ENCODE measurements at regions not wholly inside any gene's neighbourhood (a gene's known extent, or its start where the extent isn't known, plus 50 kb on each side); places are given as distances from the start of the nearest gene placed in this dataset.

- no peak for DNase-seq (ENCODE audit: low spot score)
- TF ChIP-seq CTCF (IDR thresholded peaks at IDR 0.05; ENCODE audit: borderline replicate concordance, control extremely low read depth, extremely low read depth, insufficient read depth, missing control alignments), result no peak
- in situ Hi-C loops (cut with MboI; ENCODE audit: low sequenced_read_pairs, unreplicated experiment), result no loop called here
These were observed 252.8 kb downstream of the PSAT1 start for GRCh38 chr9:78549711-78550110.

GRCh38 chr9:78552802-78553201 is 255.9 kb downstream of the PSAT1 start:
- DNase-seq (ENCODE audit: low spot score), result no peak
- no peak for TF ChIP-seq CTCF (IDR thresholded peaks at IDR 0.05; ENCODE audit: borderline replicate concordance, control extremely low read depth, extremely low read depth, insufficient read depth, missing control alignments)
- in situ Hi-C loops (cut with MboI; ENCODE audit: low sequenced_read_pairs, unreplicated experiment), result no loop called here

GRCh38 chr9:78557540-78557939 is 260.6 kb downstream of the PSAT1 start:
- no peak for DNase-seq (ENCODE audit: low spot score)
- TF ChIP-seq CTCF (IDR thresholded peaks at IDR 0.05; ENCODE audit: borderline replicate concordance, control extremely low read depth, extremely low read depth, insufficient read depth, missing control alignments), result no peak
- in situ Hi-C loops (cut with MboI; ENCODE audit: low sequenced_read_pairs, unreplicated experiment), result no loop called here

- DNase-seq (ENCODE audit: low spot score), result no peak
- no peak for TF ChIP-seq CTCF (IDR thresholded peaks at IDR 0.05; ENCODE audit: borderline replicate concordance, control extremely low read depth, extremely low read depth, insufficient read depth, missing control alignments)
- in situ Hi-C loops (cut with MboI; ENCODE audit: low sequenced_read_pairs, unreplicated experiment), result no loop called here
These were observed 262.5 kb downstream of the PSAT1 start for GRCh38 chr9:78559449-78559885.

- no peak for DNase-seq (ENCODE audit: low spot score)
- in situ Hi-C loops (cut with MboI; ENCODE audit: low sequenced_read_pairs, unreplicated experiment), result no loop called here
- TF ChIP-seq CTCF (IDR thresholded peaks at IDR 0.05; ENCODE audit: borderline replicate concordance, control extremely low read depth, extremely low read depth, insufficient read depth, missing control alignments), result no peak
These were observed 265.1 kb downstream of the PSAT1 start for GRCh38 chr9:78562021-78562420.

- no peak for TF ChIP-seq CTCF (IDR thresholded peaks at IDR 0.05; ENCODE audit: borderline replicate concordance, control extremely low read depth, extremely low read depth, insufficient read depth, missing control alignments)
- no peak for DNase-seq (ENCODE audit: low spot score)
- in situ Hi-C loops (cut with MboI; ENCODE audit: low sequenced_read_pairs, unreplicated experiment), result no loop called here
These were observed 266.3 kb downstream of the PSAT1 start for GRCh38 chr9:78563269-78563668.

- DNase-seq (ENCODE audit: low spot score), result no peak
- TF ChIP-seq CTCF (IDR thresholded peaks at IDR 0.05; ENCODE audit: borderline replicate concordance, control extremely low read depth, extremely low read depth, insufficient read depth, missing control alignments), result no peak
- in situ Hi-C loops (cut with MboI; ENCODE audit: low sequenced_read_pairs, unreplicated experiment), result no loop called here
These were observed 268.6 kb downstream of the PSAT1 start for GRCh38 chr9:78565481-78565880.
